MM.1S (cell line): ENCODE measurements at regions not wholly inside any gene's neighbourhood (a gene's known extent, or its start where the extent isn't known, plus 50 kb on each side); places are given as distances from the start of the nearest gene placed in this dataset.

Source experiments
- CTCF ChIP-seq: fragments of 300-600 bp; sonication (generic); IDR thresholded peaks from 2 replicates; pipeline ENCODE4 v1.5.1; 2016; ENCODE audit warnings: antibody characterized with exemption, low read length, mixed read lengths
- EZH2 ChIP-seq: fragments of 300-600 bp; sonication (generic); optimal IDR thresholded peaks from 2 replicates; pipeline ENCODE3; 2017; ENCODE audit warnings: low read depth, mild to moderate bottlenecking, antibody characterized with exemption, low read length, mixed read lengths

- TF ChIP-seq CTCF (no peak), EZH2 (no peak)
These were observed 51.1 kb upstream of the CPLX2 start for GRCh38 chr5:175820230-175820629.
